HCT116 (cell line): ENCODE measurements at regions not wholly inside any gene's neighbourhood (a gene's known extent, or its start where the extent isn't known, plus 50 kb on each side); places are given as distances from the start of the nearest gene placed in this dataset.

ENCODE experiments used
- ATAC-seq: fragments of 200-7000 bp; cut with Tn5 transposase; 2 replicates; pipeline ENCODE4 v1.9.1; 2020; ENCODE audit warnings: mild to moderate bottlenecking, moderate library complexity
- BruUV-seq: library from RNA; stranded (reverse); fragments of 400-500 nt; replicated peaks from 2 replicates; lab custom pipeline; 2021; lab: Mats Ljungman, UMichigan
- CTCF ChIA-PET: fragments of 300-600 bp; sonication (Branson Sonifier 250); formaldehyde crosslinking; loops from one replicate; lab custom pipeline; 2021; ENCODE audit warnings: antibody characterized with exemption; lab: Charles Lee
- POLR2A ChIA-PET: fragments of 300-600, 350-600 bp; sonication (Branson Sonifier 250); formaldehyde crosslinking; loops from one replicate; lab custom pipeline; 2021; ENCODE audit warnings: antibody characterized with exemption; lab: Charles Lee
- RAD21 ChIA-PET, 2 experiments: fragments of 300-600 bp; sonication (Branson Sonifier 250); formaldehyde crosslinking; loops; one replicate each; lab custom pipeline; 2023; ENCODE audit warnings: low total read pairs in 2 of 2; ENCODE audit not compliant: uncharacterized antibody in 2 of 2, unreplicated experiment in 2 of 2, low non-redundant PET in 1 of 2; lab: Charles Lee
- DNase-seq: peaks from one replicate; pipeline ENCODE4 v3.0.0-alpha.2; 2010; ENCODE audit warnings: low read depth, low spot score
- H2AFZ ChIP-seq: fragments of 200-600 bp; shearing (Covaris generic), sonication (generic); 2 replicates; pipeline ENCODE4 v1.6.1; 2017; ENCODE audit warnings: low read depth, mixed run types, mixed read lengths, antibody characterized with exemption, low read length; ENCODE audit not compliant: poor library complexity, severe bottlenecking
- H3K27ac ChIP-seq: 2 replicates; pipeline ENCODE4 v1.5.1; 2012; ENCODE audit warnings: low read depth, low read length
- H3K27me3 ChIP-seq: fragments of 200-600 bp; sonication (generic); 2 replicates; pipeline ENCODE4 v1.6.1; 2016; ENCODE audit warnings: mixed run types, low read length, mixed read lengths; ENCODE audit not compliant: insufficient read depth
- H3K36me3 ChIP-seq, 2 experiments: fragments of 200-500 bp in 1 of 2; fragments of 200-600 bp in 1 of 2; sonication (Bioruptor generic) in 1 of 2; sonication (generic) in 1 of 2; 2 replicates each; pipeline versions ENCODE4 v1.5.1 to v1.6.1; 2014 to 2016; ENCODE audit warnings: low read length in 2 of 2, inconsistent platforms in 1 of 2, mixed read lengths in 1 of 2, mixed run types in 1 of 2; ENCODE audit not compliant: insufficient read depth in 2 of 2, control insufficient read depth in 1 of 2
- H3K4me1 ChIP-seq, 2 experiments: fragments of 200-600 bp in 1 of 2; sonication (generic) in 1 of 2; 2 replicates each; pipeline versions ENCODE4 v1.5.1 to v1.6.1; 2012 to 2017; ENCODE audit warnings: low read length in 2 of 2, inconsistent platforms in 1 of 2, mild to moderate bottlenecking in 1 of 2, mixed read lengths in 1 of 2, mixed run types in 1 of 2, moderate library complexity in 1 of 2; ENCODE audit not compliant: insufficient read depth in 2 of 2, control insufficient read depth in 1 of 2
- H3K4me2 ChIP-seq: fragments of 200-600 bp; sonication (generic); 2 replicates; pipeline ENCODE4 v1.6.1; 2017; ENCODE audit warnings: mixed run types, low read length, mixed read lengths
- H3K4me3 ChIP-seq, 2 experiments: fragments of 200-600 bp in 1 of 2; sonication (generic) in 1 of 2; replicated peaks in 1 of 2; 2 replicates each; pipeline ENCODE4 v1.5.1; 2011 to 2016; ENCODE audit warnings: low read length in 2 of 2, control low read depth in 1 of 2, low read depth in 1 of 2, mild to moderate bottlenecking in 1 of 2, mixed read lengths in 1 of 2, mixed run types in 1 of 2
- H3K79me2 ChIP-seq: fragments of 200-600 bp; sonication (generic); 2 replicates; pipeline ENCODE4 v1.6.1; 2017; ENCODE audit warnings: mild to moderate bottlenecking, mixed run types, low read length, moderate library complexity, mixed read lengths; ENCODE audit not compliant: insufficient read depth
- H3K9ac ChIP-seq: fragments of 200-600 bp; sonication (generic); 2 replicates; pipeline ENCODE4 v1.6.1; 2016; ENCODE audit warnings: low read length, mixed read lengths
- H3K9me2 ChIP-seq: fragments of 200-600 bp; sonication (generic), shearing (Covaris generic); 2 replicates; pipeline ENCODE4 v1.6.1; 2017; ENCODE audit warnings: mixed run types, mild to moderate bottlenecking, moderate library complexity; ENCODE audit not compliant: insufficient read depth
- H3K9me3 ChIP-seq, 2 experiments: fragments of 200-500 bp in 1 of 2; fragments of 200-600 bp in 1 of 2; sonication (Bioruptor generic) in 1 of 2; sonication (generic) in 1 of 2; 2 replicates each; pipeline ENCODE4 v1.6.1; 2014 to 2017; ENCODE audit warnings: low read length in 2 of 2, mixed read lengths in 2 of 2, inconsistent platforms in 1 of 2, low read depth in 1 of 2, mild to moderate bottlenecking in 1 of 2, mixed run types in 1 of 2, moderate library complexity in 1 of 2; ENCODE audit not compliant: control insufficient read depth in 1 of 2, insufficient read depth in 1 of 2
- H4K20me1 ChIP-seq: fragments of 200-600 bp; sonication (generic), shearing (Covaris generic); 2 replicates; pipeline ENCODE4 v1.6.1; 2017; ENCODE audit warnings: mixed run types, mild to moderate bottlenecking, moderate library complexity; ENCODE audit not compliant: insufficient read depth
- CBX3 ChIP-seq: IDR thresholded peaks from 2 replicates; pipeline ENCODE4 v1.6.1; 2012; ENCODE audit warnings: low read depth
- CTCF ChIP-seq, 3 experiments: fragments of 200-600 bp in 1 of 3; sonication (generic) in 1 of 3; IDR thresholded peaks in 2 of 3; conservative IDR thresholded peaks in 1 of 3; 2 replicates each; pipeline ENCODE4 v1.5.1; 2012 to 2017; ENCODE audit warnings: low read depth in 2 of 3, low read length in 2 of 3, antibody characterized with exemption in 1 of 3, borderline replicate concordance in 1 of 3, control low read depth in 1 of 3, mild to moderate bottlenecking in 1 of 3, mixed read lengths in 1 of 3, mixed run types in 1 of 3, moderate library complexity in 1 of 3; ENCODE audit not compliant: insufficient read depth in 1 of 3
- EGR1 ChIP-seq: IDR thresholded peaks from 2 replicates; pipeline ENCODE4 v1.6.1; 2012; ENCODE audit warnings: low read depth
- ELF1 ChIP-seq: IDR thresholded peaks from 2 replicates; pipeline ENCODE4 v1.6.1; 2012; ENCODE audit warnings: low read depth, borderline replicate concordance
- EZH2 ChIP-seq: fragments of 200-600 bp; sonication (generic); IDR thresholded peaks from 2 replicates; pipeline ENCODE4 v1.6.1; 2017; ENCODE audit warnings: antibody characterized with exemption, mixed run types
- EZH2phosphoT487 ChIP-seq: fragments of 200-600 bp; IDR thresholded peaks from 2 replicates; pipeline ENCODE4 v1.6.1; 2018; ENCODE audit warnings: antibody characterized with exemption, borderline replicate concordance
- FOSL1 ChIP-seq: IDR thresholded peaks from 2 replicates; pipeline ENCODE4 v1.6.1; 2012; ENCODE audit warnings: low read depth
- POLR2A ChIP-seq: IDR thresholded peaks from 2 replicates; pipeline ENCODE4 v1.7.0; 2011; ENCODE audit warnings: borderline replicate concordance; ENCODE audit not compliant: insufficient read depth, insufficient read length; ENCODE audit errors: extremely low read depth
- POLR2AphosphoS5 ChIP-seq: IDR thresholded peaks from 2 replicates; pipeline ENCODE4 v1.6.1; 2011; ENCODE audit warnings: mild to moderate bottlenecking, low read depth, low read length, moderate library complexity
- SIN3A ChIP-seq: IDR thresholded peaks from 2 replicates; pipeline ENCODE4 v1.6.1; 2012; ENCODE audit warnings: low read depth
- SP1 ChIP-seq: IDR thresholded peaks from 2 replicates; pipeline ENCODE4 v1.6.1; 2012; ENCODE audit warnings: low read depth
- SRF ChIP-seq: IDR thresholded peaks from 2 replicates; pipeline ENCODE4 v1.6.1; 2012; ENCODE audit warnings: low read depth
- TCF7L2 ChIP-seq: IDR thresholded peaks from 2 replicates; pipeline ENCODE4 v1.7.0; 2011; ENCODE audit warnings: borderline replicate concordance, inconsistent platforms; ENCODE audit not compliant: insufficient read depth, insufficient read length; ENCODE audit errors: extremely low read depth
- YY1 ChIP-seq: IDR thresholded peaks from 2 replicates; pipeline ENCODE4 v1.6.1; 2011; ENCODE audit warnings: low read length, low read depth, moderate library complexity, mild to moderate bottlenecking; ENCODE audit not compliant: insufficient replicate concordance; ENCODE audit errors: extremely low read depth
- ZBTB33 ChIP-seq: IDR thresholded peaks from 2 replicates; pipeline ENCODE4 v1.6.1; 2011; ENCODE audit warnings: mild to moderate bottlenecking, low read length, moderate library complexity; ENCODE audit not compliant: insufficient replicate concordance; ENCODE audit errors: extremely low read depth
- ZFX ChIP-seq: fragments of 450-650 bp; IDR thresholded peaks from 2 replicates; pipeline ENCODE4 v1.6.1; 2017
- ZNF274 ChIP-seq: fragments of 200-500 bp; sonication (Bioruptor generic); IDR thresholded peaks from 2 replicates; pipeline ENCODE4 v1.6.1; 2014; ENCODE audit warnings: mild to moderate bottlenecking, low read depth, low read length, inconsistent platforms
- intact Hi-C: fragments of 100-400 bp; cut with micrococcal nuclease; formaldehyde crosslinking; loops from 2 replicates; pipeline ENCODE4 v1.10.0; 2022

- no peak overlapping the region for H3K4me3 ChIP-seq
Measured at GRCh38 chrX:118182025-118182424, 65.4 kb upstream of the KLHL13 start.

More at GRCh38 chrX:118182025-118182424, 65.4 kb upstream of the KLHL13 start:
- ATAC-seq (no peak), DNase-seq (no peak)
- CTCF ChIA-PET, result no interaction called here
- no TSS peak for BruUV-seq
- H3K27ac ChIP-seq, result no peak overlapping the region
- intact Hi-C loops, result no loop called here
- POLR2A ChIA-PET, result no interaction called here
- no peaks in the 10 kb centered on the region for H3K4me1 ChIP-seq
- RAD21 ChIA-PET, result no interaction called here
- no peaks in the 10 kb centered on the region for H3K36me3 ChIP-seq
- H3K4me2 ChIP-seq, result no peak overlapping the region
- H3K9ac ChIP-seq, result no peak overlapping the region
- no peaks in the 10 kb centered on the region for H3K9me2 ChIP-seq
- no peak overlapping the region for H2AFZ ChIP-seq
- H4K20me1 ChIP-seq, result no peaks in the 10 kb centered on the region
- no peak for TF ChIP-seq POLR2AphosphoS5
- TF ChIP-seq TCF7L2, result no peak
- TF ChIP-seq SIN3A, result no peak
- no peak for TF ChIP-seq ZBTB33
- no peak for TF ChIP-seq FOSL1
- no peak for TF ChIP-seq POLR2A
- no peak for TF ChIP-seq CBX3
- no peak for TF ChIP-seq SRF
- no peak for TF ChIP-seq SP1
- TF ChIP-seq ZFX, result no peak
- no peak for TF ChIP-seq EZH2phosphoT487
- no peak for TF ChIP-seq CTCF (IDR thresholded peaks at IDR 0.05 in 2 of 3, conservative IDR thresholded peaks at IDR 0.05 in 1 of 3; ENCODE audit: borderline replicate concordance in 1 of 3, insufficient read depth in 1 of 3, low read depth in 2 of 3, low read length in 2 of 3)
- TF ChIP-seq EZH2, result no peak
- TF ChIP-seq YY1, result no peak
- TF ChIP-seq ELF1, result no peak
- no peak for TF ChIP-seq ZNF274
- no peak for TF ChIP-seq EGR1
- TF ChIP-seq, all 23 proteins: peak for 0
- H3K79me2 ChIP-seq, result no peaks in the 10 kb centered on the region
- no peaks in the 10 kb centered on the region for H3K9me3 ChIP-seq
- H3K27me3 ChIP-seq, result no peaks in the 10 kb centered on the region
